NCI-H460 (cell line): ENCODE measurements at regions not wholly inside any gene's neighbourhood (a gene's known extent, or its start where the extent isn't known, plus 50 kb on each side); places are given as distances from the start of the nearest gene placed in this dataset.
A peak's percentile ranks its signal among the peaks of the same experiment; 100 is the strongest.

Experiments used
- DNase-seq: peaks from one replicate; pipeline ENCODE4 v3.0.0-alpha.2; 2016; ENCODE audit warnings: low read depth; ENCODE audit errors: extremely low read depth

DNA sequence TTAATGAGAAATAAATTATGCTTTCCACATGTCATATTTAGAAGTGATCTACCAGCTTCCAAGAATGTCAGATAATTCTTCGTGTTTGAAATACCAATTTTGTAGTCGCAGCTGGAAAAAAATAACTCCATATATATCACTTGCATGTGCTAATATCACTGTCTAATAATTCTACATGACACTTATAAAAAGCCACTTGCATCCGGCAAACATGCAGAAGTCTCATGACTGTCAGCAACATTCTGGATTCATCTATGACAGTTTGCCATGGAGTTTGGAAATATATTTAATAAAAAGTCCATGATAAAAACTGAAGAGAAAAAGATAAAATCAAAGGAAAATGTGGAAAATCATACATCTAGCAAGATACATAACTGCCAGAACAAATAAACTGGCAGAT, 1784.4 kb downstream of the SUCLG1 start:
- no peak for DNase-seq

GRCh38 chr2:82667491-82667890, 1791.6 kb downstream of the SUCLG1 start:
- no peak for DNase-seq

DNA sequence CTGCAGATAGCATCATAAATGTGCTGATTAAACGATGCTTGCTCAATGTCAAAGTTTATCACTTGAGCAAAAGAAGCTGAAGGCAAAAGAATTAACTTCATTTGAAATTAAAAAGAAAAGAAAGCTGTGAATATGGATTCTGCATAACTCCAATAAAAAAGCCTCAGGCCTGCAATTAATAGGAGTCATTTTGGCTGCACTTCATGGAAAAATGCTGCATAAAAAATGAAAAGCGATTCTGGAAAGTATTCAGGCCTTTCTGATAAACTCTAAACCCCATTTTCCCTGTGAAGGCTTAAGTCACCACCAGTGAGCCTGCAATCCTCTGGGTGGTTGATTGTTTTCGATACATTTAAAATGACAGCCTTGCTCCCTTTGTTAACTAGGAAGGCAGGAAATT, 1793.4 kb downstream of the SUCLG1 start:
- no peak for DNase-seq

DNA sequence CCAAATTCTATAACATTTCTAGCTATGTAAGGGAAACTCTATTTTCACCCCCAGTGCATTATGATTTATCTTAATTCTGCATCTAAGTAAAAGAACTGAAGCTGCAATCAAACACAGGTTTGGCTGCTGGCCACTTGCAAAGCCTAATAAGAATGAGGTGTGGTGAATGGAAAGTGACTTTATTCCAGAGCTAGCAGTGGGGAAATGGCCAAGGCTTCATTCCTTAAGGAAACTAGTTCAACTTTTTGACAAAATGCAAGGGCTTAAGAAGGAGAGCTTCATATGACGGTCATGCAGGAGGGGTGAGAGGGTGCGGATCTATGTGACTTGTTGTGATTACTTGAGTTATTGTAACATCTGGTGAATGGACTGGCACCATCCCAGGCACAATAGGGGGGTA, 1802.0 kb downstream of the SUCLG1 start:
- DNase-seq, result no peak

GRCh38 chr2:82656420-82656819, 1802.7 kb downstream of the SUCLG1 start:
- DNase-seq, result no peak

DNA sequence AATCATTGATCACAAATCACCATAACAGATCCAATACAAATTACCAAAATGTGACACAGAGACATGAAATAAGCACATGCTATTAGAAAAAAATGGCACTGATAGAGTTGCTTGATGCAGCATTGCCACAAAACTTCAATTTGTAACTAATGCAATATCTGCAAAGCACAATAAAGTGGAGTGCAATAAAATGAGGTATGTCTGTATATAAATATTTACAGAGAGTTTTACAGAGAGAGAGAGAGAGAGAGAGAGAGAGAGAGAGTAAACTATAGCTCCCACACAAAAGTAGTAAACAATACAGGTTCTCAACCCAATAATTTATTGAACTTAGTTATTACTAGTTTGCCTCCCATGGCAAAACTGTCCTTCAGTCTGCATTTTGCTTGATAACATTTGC, 1807.0 kb downstream of the SUCLG1 start:
- DNase-seq, result no peak

- no peak for DNase-seq
These were observed 1809.0 kb downstream of the SUCLG1 start for GRCh38 chr2:82650038-82650437.

DNA sequence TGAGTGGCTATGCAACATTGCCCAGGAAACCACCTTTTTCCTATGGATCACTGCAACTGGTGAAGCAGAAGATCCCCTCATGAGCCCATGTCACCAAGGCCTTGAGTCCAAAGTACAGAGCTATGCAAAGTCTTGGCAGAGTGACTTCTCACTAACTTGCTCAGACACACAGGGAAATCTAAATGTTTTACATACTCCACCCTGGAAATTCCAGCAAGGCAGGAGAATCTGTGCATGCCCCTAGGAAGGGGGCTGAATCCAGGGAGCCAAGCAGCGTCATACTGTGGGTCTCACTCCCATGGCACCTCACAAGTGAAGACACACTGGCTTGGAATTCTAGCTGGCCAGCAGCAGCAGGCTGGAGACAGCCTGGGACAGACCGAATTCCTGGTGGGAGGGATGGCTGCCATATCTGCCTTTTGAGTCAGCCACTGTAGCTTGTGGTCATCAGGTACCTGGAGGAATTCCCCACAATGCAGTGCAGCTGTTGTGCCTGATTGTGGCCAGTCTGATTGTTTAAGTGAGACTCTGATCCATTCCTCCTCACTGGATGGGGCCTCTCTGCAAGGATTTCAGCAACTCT, 1817.4 kb downstream of the SUCLG1 start:
- no peak for DNase-seq

DNA sequence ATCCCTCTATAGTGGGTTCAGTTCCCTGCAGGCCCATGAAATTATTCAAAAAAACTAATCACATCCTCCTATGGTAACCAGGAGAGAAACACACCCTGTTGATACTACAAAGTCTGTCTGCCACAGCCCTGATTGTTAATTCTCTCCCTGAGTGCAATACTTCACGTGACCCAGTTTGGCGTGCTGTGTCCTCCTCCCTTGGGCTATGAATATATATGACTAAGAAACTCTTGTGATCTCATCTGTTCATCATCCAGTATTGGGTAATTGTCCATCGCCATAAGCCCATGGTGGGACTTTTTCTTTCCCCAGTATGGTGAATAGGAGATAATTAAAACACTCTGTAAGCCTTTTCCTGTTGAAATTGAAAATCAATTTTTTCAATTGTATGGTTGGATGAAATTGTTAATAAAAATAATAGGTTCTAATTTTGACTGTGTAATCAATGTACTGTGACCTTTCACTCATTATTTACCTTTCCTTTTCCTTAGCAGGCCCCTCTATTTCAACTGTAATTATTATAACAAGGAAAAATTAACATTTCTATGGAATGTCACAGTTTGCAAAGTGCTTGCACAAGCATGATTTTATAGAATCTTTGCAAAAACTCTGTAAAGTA, 1822.6 kb downstream of the SUCLG1 start:
- no peak for DNase-seq

DNA sequence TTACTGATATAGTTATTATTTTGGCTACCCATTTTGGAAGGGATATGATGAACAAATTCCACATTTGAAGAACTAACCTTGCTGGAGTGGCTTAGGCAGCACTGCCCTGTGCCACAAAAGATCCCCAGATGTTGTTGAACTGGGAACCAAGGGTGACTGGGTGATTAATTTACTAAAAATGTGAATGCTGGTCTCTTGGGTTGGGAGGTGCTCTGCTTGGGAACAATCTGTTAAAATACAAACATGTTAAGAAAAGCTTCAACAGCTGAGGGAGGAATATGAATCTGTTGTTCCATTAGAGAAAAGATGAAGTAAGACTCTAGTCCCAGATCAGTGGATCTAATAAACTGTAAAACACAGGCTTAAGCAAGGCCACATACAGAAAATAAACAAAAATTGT, 1860.1 kb downstream of the SUCLG1 start:
- no peak for DNase-seq

DNA sequence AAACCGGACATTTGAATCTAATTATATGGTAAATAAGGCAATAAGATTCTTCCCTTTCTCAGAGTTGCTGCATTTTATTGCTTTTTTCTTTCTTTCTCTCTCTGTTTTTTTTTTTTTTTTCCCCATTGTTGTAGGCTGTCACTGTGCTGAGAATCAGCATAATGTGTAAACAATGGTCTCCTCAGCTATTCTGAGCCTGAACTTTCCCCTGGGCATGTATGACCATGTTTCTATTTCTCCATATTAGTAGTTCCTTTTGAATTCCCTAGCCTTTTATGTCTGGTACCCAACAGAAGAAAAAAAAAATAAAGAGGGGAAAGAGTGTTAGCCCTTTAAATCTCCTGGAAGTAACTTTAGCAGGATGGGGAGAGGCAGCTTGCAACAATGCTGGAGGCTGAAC, 1862.5 kb downstream of the SUCLG1 start:
- no peak for DNase-seq

GRCh38 chr2:82591718-82592117, 1867.4 kb downstream of the SUCLG1 start:
- no peak for DNase-seq

GRCh38 chr2:82576656-82577055, 1882.4 kb downstream of the SUCLG1 start:
- no peak for DNase-seq

- peak; percentile 42 for DNase-seq
These were observed 1919.8 kb downstream of the SUCLG1 start for GRCh38 chr2:82539280-82539621.

- no peak for DNase-seq
These were observed 1920.3 kb downstream of the SUCLG1 start for GRCh38 chr2:82538590-82539279.

- no peak for DNase-seq
These were observed 1930.8 kb downstream of the SUCLG1 start for GRCh38 chr2:82528288-82528687.

- DNase-seq, result no peak
These were observed 1932.0 kb downstream of the SUCLG1 start for GRCh38 chr2:82527124-82527523.

GRCh38 chr2:82526277-82526676, 1932.8 kb downstream of the SUCLG1 start:
- no peak for DNase-seq

DNA sequence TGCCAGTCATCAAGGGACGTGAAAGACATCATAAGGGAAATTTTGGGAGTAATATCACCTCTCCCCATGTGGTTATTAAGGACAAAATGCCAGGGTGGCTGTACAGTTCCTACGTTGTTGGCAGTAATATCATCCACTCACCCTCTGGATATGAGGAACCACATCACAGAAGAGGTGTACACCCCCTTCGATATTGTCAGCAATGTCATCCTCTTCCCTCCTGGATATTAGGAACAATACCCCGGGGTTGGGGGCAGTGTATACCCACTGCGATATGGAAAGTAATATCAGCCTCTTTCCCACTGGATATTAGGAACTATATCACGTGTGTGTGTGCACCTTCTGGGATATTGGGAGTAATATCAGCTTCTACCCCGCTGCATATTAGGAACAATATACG, 1933.3 kb downstream of the SUCLG1 start:
- no peak for DNase-seq

DNA sequence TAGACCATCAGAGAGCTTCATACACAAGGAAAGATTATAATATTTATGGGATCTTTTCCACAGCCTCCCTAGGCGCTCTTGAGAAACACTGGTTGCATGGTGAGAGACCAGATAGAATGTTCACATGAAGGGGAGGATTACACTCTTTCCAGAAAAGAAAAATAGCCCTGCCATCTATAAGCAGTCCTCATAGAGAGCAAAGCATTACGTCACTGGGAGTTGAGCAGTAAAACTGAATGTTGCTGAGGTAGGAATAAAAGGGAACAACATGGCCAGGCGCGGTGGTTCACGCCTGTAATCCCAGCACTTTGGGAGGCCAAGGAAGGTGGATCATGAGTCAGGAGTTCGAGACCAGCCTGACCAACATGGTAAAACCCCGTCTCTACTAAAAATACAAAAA, 1934.3 kb downstream of the SUCLG1 start:
- no peak for DNase-seq

DNA sequence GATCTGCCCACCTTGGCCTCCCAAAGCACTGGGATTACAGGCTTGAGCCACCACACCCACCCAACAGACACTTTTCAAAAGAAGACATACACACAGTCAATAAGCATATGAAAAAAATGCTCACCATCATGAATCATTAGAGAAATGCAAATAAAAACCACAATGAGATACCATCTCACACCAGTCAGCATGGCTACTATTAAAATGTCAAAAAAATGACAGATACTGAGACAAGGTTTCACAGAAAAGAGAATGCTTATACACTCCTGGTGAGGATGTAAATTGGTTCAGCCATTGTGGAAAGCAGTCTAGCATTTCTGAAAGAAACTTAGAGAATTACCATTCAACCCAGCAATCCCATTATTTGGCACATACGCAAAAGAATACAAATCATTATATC, 1947.2 kb downstream of the SUCLG1 start:
- no peak for DNase-seq

DNA sequence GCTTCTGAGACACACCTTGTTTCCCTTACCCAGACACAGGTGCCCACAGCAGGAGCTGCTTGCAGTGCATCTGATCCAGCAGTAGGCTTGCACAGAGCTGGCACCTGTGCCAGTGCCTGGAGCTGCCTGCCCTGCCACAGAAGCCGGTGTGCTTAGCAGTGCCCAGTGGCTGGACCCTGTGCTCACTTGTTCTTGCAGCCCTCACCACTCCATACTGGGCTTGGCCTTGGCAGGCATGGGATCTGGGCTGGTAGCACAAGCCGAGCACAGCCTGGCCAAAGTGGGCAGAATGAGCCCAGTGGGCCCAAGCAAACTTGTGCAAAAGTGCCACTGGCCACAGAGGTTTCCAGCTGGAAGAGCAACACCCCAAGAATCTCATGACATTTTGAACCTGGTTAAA, 1950.4 kb downstream of the SUCLG1 start:
- no peak for DNase-seq

DNA sequence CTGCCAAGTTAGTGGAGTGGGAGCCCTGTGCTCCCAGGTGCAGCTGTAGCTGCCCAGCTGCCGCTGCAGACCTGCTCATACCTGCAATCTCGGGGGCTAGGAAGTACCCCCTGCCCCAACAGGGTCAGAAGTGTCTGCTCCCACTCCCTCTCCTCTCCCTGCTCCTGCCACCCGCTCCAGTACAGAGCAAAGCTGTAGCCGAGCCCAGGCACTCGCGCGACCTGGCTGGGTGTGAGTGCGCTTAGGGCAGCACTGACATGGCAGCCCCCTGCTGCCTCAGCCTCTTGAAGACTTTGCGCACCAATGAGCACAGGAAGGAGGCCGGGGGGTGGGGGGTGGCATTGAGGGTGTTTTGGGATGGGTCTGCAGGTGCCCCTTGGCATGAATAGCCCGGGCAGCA, 1951.4 kb downstream of the SUCLG1 start:
- DNase-seq, result no peak
